HFF-Myc (cell line): ENCODE measurements at regions not wholly inside any gene's neighbourhood (a gene's known extent, or its start where the extent isn't known, plus 50 kb on each side); places are given as distances from the start of the nearest gene placed in this dataset.

Experiments used
- DNase-seq: peaks from one replicate; pipeline ENCODE4 v3.0.0-alpha.2; 2011; ENCODE audit warnings: low read depth; ENCODE audit errors: extremely low read depth
- H3K4me3 ChIP-seq: replicated peaks from 2 replicates; pipeline ENCODE4 v1.5.1; 2011; ENCODE audit warnings: low read depth, mild to moderate bottlenecking, control low read depth, low read length
- CTCF ChIP-seq: IDR thresholded peaks from 2 replicates; pipeline ENCODE4 v1.5.1; 2012; ENCODE audit warnings: mild to moderate bottlenecking, low read depth, low read length, control low read depth; ENCODE audit errors: missing control alignments

- TF ChIP-seq CTCF = no peak
- H3K4me3 ChIP-seq = no peak overlapping the region
- no peak for DNase-seq
Measured at GRCh38 chr4:161101881-161102280, 1061.9 kb downstream of the FSTL5 start.

DNA sequence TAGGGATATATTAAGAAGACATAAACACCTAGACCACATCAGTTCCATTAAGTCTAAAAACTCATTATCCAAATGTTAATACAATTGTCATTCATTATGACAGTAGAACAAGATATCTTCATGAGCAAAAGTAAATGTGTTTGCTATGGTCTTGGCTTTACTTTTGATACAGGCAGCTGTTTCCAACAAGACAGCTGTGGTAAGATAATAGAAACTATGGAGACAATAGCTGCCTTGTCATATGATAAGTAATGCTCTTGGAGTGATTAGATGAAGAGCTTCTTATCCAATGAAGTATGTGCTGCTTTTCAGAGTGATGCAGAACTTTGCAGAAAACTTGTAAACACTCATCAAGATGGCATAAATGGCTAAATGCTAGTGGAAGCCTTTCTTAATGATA, 1066.0 kb downstream of the FSTL5 start:
- TF ChIP-seq CTCF = no peak
- DNase-seq = no peak
- H3K4me3 ChIP-seq = no peak overlapping the region

- H3K4me3 ChIP-seq = no peak overlapping the region
- no peak for TF ChIP-seq CTCF
- no peak for DNase-seq
Measured at GRCh38 chr4:161061046-161061445, 1102.8 kb downstream of the FSTL5 start.
